Astrocyte of the cerebellum (primary cell): ENCODE measurements at regions not wholly inside any gene's neighbourhood (a gene's known extent, or its start where the extent isn't known, plus 50 kb on each side); places are given as distances from the start of the nearest gene placed in this dataset.

Source experiments
- DNase-seq: peaks from one replicate; pipeline ENCODE4 v3.0.0-alpha.2; 2011; ENCODE audit warnings: low read depth
- H3K4me3 ChIP-seq: 2 replicates; pipeline ENCODE4 v1.5.1; 2011; ENCODE audit warnings: mild to moderate bottlenecking, low read depth, low read length, moderate library complexity
- in situ Hi-C: cut with HindIII; loops from 2 replicates; pipeline ENCODE4 v1.10.0; 2017; ENCODE audit warnings: low sequenced_read_pairs
- TF ChIP-seq, protein P1 (sequence below): IDR thresholded peaks from 2 replicates; pipeline ENCODE4 v1.5.1; 2012; ENCODE audit warnings: low read length, low read depth, moderate library complexity, mild to moderate bottlenecking; ENCODE audit errors: missing control alignments

DNA sequence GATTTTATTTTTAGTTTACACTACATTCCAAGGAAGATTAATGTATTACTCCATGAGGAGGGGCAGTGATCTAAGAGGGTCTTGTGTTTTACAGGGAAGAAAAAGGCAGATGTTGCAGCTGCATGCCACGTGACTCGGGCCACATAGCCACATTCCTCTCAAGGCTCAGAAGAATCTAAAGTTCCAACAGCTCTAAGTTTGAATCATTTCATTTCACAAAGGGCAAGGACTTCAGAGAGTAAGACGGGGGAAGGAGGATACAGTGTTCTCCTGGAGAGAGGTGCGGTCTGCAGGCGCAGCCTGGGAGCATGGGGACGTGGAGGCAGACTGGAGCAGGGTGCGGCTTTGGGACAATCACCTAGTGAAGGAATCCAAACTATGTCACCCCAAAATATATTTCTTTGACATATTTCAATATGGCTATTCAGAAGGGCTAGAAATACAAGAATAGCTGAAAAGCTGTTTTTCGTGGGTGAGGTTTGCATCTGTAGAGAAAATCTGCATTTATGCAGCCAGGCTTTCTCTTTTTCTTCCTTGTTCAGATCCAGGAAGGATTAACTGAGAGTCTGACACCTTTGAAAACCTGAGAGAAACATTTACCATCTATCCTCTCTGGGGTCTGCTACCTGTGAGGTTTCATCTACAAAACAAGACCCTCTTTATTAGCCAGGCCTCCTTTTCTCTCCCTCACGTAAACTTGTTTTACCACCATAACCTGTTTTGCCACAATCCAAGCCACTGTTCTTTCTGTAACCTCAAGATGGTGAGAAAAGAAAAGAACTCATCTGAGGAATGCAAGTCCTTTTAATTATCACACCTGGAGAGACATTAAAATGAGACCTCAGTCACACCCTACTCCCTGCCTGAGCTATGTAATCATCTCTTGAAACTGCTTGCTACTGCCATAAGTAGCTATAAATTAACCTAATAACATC is 165.1 kb upstream of the NDUFV2 start:
- TF ChIP-seq, protein P1, sequence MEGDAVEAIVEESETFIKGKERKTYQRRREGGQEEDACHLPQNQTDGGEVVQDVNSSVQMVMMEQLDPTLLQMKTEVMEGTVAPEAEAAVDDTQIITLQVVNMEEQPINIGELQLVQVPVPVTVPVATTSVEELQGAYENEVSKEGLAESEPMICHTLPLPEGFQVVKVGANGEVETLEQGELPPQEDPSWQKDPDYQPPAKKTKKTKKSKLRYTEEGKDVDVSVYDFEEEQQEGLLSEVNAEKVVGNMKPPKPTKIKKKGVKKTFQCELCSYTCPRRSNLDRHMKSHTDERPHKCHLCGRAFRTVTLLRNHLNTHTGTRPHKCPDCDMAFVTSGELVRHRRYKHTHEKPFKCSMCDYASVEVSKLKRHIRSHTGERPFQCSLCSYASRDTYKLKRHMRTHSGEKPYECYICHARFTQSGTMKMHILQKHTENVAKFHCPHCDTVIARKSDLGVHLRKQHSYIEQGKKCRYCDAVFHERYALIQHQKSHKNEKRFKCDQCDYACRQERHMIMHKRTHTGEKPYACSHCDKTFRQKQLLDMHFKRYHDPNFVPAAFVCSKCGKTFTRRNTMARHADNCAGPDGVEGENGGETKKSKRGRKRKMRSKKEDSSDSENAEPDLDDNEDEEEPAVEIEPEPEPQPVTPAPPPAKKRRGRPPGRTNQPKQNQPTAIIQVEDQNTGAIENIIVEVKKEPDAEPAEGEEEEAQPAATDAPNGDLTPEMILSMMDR = no peak
- H3K4me3 ChIP-seq = no peak overlapping the region
- in situ Hi-C loops = no loop called here
- no peak for DNase-seq

DNA sequence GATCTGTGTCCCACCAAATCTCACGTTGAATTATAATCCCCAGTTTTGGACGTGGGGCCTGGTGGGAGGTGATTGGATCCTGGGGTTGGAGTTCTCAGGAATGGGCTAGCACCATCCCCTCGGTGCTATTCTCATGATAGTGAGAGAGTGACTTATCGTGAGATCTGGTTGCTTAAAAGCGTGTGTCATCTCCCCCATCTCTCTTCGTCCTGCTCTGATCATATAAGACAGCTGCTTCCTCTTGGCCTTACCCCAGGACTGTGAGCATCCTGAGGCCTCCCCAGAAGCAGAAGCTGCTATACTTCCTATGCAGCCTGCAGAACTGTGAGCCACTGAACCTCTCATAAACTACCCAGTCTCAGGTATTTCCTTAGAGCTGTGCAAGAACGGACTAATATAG is 163.7 kb upstream of the NDUFV2 start:
- TF ChIP-seq, protein P1 = no peak

DNA sequence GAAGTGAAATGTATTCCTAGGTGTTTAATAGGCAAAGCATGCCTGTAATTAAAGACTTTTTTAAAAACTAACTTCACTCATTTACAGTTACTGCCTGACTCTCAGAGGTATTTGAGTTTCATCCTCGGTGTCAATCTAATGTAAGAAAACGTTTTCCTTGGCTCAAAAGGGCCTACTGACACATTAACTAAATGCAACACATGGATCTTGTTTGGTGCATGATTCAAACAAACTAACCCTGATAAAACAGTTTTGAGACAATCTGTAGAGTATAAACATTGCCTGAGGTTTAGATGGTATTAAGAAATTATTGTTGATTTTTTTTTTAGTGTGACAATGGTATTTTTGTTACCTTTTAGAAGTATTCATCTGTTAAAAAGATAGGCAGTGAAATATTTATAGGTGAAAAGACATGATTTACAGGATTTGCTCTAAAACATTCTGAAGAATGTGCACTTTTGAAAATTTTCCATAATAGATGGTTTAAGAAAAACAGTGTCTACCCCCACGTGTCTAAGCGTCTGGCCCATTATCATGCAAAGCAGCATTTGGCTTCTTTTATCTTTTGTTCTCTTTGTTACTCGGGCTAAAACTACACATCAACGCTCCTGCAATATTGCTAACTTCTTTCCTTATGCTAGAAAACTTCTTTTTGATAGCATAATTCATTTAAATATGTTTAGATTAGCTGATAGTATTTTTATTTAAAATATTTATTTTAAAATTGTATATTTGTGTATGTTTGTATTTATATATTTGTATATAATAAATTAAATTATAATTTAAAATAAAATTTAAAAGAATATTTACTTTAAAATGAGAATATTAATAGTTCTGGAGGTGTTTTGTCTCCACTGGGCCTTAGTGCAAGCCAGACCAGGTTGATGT is 160.2 kb upstream of the NDUFV2 start:
- DNase-seq = no peak
- TF ChIP-seq, protein P1 = no peak
- in situ Hi-C loops = no loop called here

More for the DNA sequence above, 163.7 kb upstream of the NDUFV2 start:
- DNase-seq = no peak
- in situ Hi-C loops = no loop called here
- no peak overlapping the region for H3K4me3 ChIP-seq

DNA sequence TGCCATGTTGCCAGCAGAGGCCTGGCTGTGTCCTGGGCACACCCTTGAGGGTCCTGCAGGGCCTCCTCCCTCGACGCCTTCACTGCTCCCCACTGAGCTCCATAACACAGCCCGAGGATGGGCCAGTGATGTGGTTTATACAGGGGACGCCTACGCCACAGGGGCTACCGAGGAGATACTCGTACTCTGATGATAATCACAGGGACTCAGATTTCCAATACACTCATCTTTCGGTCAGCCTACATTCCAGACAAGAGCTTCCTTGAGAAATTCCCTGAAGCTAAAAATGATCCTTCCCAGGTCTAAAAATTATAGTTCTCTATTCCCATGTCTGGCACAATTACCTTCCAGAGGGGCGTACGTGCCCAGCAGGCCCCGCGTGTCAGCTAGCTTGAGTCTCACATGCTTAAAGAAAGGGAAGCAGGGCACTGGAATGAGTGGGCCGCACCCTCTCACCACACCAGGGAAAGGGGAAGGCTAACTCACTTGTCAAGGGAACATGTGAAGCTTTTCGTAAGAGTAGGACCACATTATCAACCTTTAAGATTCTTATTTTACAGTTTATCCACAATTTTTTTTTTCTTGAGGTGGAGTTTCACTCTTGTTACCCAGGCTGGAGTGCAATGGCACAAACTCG is 159.5 kb upstream of the NDUFV2 start:
- no peak for DNase-seq
- H3K4me3 ChIP-seq = no peak overlapping the region
- in situ Hi-C loops = no loop called here
- TF ChIP-seq, protein P1 = no peak

More for the DNA sequence above, 160.2 kb upstream of the NDUFV2 start:
- H3K4me3 ChIP-seq = no peak overlapping the region

DNA sequence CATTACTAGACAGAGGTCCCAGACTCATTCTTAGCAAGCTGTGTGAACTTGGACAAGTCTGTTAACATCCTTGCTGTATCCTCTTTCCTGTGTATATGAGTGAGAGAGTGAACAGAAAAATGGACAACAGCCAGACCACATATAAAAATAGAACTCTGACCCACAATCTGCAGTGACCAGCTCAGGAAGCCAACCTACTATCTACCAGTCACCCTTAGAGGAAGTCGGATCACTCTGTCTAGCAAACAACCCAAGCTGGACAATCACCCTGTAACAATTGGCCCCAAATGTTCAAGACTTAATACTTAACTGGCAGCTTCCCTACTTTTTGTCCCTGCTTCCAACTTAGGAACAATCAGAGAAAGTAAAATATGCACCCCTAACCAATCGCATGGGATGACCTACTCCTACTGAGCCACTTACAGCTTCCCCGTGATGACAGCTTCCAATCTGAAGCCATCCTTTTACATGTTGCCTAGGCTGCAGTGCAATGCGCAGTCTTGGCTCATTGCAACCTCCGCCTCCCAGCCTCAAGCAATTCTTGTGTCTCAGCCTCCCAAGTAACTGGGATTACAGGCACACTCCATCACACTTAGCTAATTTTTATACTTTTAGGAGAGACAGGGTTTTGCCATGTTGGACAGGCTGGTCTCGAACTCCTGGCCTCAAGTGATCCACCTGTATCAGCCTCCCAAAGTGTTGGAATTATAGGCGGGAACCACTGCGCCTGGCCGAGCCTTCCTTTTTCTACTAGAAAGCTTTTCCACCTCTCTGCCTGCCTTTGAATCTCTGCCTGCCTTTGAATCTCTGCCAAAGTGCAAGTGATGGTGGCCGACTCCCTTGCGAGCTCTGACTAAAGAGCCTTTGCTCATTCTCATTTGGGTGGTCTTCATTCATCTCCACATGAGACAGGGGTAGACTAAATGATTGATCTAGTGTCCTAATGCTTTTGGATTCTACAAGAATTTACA is 158.3 kb upstream of the NDUFV2 start:
- TF ChIP-seq, protein P1 = no peak
- in situ Hi-C loops = no loop called here
- no peak overlapping the region for H3K4me3 ChIP-seq
- no peak for DNase-seq
